Esophagus muscularis mucosa (tissue), 3 donors: ENCODE measurements at regions not wholly inside any gene's neighbourhood (a gene's known extent, or its start where the extent isn't known, plus 50 kb on each side); places are given as distances from the start of the nearest gene placed in this dataset.

Experiments
- POLR2A ChIP-seq: fragments of 450-650 bp; IDR thresholded peaks from one replicate; pipeline ENCODE4 v1.6.1; 2017; ENCODE audit warnings: antibody characterized with exemption, moderate library complexity, mild to moderate bottlenecking, low read depth
- POLR2AphosphoS5 ChIP-seq, 2 donors: sonication (generic); formaldehyde crosslinking; IDR thresholded peaks; one replicate each; pipeline ENCODE4 v1.6.1; 2017; ENCODE audit warnings: antibody characterized with exemption in 2 of 2
- TF ChIP-seq, protein P1 (sequence below), 3 experiments: fragments of 200-600 bp in 2 of 3; fragments of 450-650 bp in 1 of 3; sonication (generic) in 2 of 3; IDR thresholded peaks; one replicate each; pipeline ENCODE4 v1.5.1; 2017 to 2019; ENCODE audit warnings: antibody characterized with exemption in 3 of 3, mild to moderate bottlenecking in 2 of 3, moderate library complexity in 1 of 3

DNA sequence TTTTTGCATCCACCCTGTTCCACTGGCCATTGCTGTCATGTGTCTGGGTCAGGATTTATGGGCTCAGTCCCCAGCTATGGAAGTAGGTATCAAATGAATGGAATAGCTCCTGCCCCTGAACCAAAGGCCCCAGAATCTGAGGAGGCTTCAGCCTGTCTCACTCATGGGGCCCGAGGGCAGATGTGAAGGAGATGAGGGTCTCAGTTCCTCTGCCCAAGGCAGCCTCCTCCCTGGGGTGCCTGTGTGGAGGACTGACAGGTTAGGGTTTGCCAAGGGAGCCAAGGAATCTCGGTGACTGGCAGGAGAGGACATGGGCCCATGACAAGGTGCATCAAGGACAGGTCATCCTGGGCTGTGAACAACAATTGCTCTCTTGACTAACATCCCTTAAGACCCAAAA, 70.4 kb downstream of the CPN2 start:
- TF ChIP-seq, protein P1, sequence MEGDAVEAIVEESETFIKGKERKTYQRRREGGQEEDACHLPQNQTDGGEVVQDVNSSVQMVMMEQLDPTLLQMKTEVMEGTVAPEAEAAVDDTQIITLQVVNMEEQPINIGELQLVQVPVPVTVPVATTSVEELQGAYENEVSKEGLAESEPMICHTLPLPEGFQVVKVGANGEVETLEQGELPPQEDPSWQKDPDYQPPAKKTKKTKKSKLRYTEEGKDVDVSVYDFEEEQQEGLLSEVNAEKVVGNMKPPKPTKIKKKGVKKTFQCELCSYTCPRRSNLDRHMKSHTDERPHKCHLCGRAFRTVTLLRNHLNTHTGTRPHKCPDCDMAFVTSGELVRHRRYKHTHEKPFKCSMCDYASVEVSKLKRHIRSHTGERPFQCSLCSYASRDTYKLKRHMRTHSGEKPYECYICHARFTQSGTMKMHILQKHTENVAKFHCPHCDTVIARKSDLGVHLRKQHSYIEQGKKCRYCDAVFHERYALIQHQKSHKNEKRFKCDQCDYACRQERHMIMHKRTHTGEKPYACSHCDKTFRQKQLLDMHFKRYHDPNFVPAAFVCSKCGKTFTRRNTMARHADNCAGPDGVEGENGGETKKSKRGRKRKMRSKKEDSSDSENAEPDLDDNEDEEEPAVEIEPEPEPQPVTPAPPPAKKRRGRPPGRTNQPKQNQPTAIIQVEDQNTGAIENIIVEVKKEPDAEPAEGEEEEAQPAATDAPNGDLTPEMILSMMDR (IDR thresholded peaks at IDR 0.05): no peak
- TF ChIP-seq POLR2A: no peak
- TF ChIP-seq POLR2AphosphoS5 (IDR thresholded peaks at IDR 0.05): no peak
